Bronchial epithelial cell (primary cell): ENCODE measurements at regions not wholly inside any gene's neighbourhood (a gene's known extent, or its start where the extent isn't known, plus 50 kb on each side); places are given as distances from the start of the nearest gene placed in this dataset.
A peak's percentile ranks its signal among the peaks of the same experiment; 100 is the strongest.

ENCODE experiments used
- DNase-seq: peaks from one replicate; pipeline ENCODE4 v3.0.0-alpha.2; 2010; ENCODE audit warnings: low read depth
- FAIRE-seq: peaks from 2 replicates; lab custom pipeline; 2011; peaks lifted over from hg19 to GRCh38; lab: Jason Lieb, UNC
- H3K27me3 ChIP-seq: 2 replicates; pipeline ENCODE4 v1.5.1; 2011; ENCODE audit warnings: low read length; ENCODE audit not compliant: control insufficient read depth, insufficient read depth
- H3K36me3 ChIP-seq: 2 replicates; pipeline ENCODE4 v1.5.1; 2011; ENCODE audit warnings: low read length; ENCODE audit not compliant: control insufficient read depth, insufficient read depth
- H3K4me3 ChIP-seq: 2 replicates; pipeline ENCODE4 v1.5.1; 2011; ENCODE audit warnings: mild to moderate bottlenecking, low read depth, low read length, control low read depth
- TF ChIP-seq, protein P1 (sequence below): IDR thresholded peaks from 2 replicates; pipeline ENCODE4 v1.5.1; 2011; ENCODE audit warnings: mild to moderate bottlenecking, moderate library complexity, low read length, control low read depth, inconsistent platforms; ENCODE audit not compliant: insufficient read depth, severe bottlenecking

DNA sequence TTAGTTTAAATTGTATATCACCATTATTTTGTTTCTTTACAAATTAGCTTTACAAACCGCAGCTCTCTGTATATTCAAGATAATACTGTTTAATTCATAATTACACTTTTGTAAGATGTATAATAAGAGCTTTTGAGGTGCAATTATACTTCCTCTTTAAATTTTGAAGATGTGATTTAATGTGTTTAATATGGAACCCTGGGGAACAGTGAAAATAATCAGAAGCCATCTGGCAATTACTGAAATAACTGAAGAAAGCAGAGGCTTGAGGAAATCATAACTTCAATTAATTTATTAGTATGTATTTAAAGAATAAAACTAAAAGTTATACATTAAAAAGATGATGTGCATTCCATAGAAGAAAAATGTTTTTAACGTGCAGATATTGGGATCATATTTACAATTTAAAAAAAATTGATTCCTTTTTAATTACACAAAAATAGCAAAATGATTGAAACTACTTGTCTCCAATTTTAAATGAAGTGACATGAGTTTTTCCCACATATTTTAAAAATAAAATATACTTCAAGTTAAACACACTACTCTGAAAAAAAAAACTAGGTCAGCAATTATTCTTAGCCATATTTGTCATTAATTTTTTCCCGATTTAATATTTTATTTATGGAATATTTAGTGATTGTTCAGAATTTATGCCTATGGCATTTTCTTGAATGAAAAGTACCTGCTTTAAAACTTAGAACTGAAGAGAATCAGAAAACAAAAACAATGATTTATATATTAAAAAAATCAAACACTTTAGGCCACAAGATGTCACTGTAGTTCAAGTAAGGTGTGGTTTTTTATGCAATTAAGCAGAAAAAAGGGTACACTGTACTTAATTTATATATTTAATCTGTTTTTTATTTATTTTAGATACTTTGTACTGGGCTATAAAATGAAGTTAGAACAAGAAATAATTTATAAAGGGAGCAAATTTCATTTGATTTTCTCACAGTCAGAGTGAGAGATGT, 942.7 kb upstream of the NDST4 start:
- DNase-seq (peak; percentile 33), FAIRE-seq (no peak)
- no peak overlapping the region for H3K4me3 ChIP-seq
- no peaks in the 10 kb centered on the region for H3K36me3 ChIP-seq
- H3K27me3 ChIP-seq = no peaks in the 10 kb centered on the region
- TF ChIP-seq, protein P1, sequence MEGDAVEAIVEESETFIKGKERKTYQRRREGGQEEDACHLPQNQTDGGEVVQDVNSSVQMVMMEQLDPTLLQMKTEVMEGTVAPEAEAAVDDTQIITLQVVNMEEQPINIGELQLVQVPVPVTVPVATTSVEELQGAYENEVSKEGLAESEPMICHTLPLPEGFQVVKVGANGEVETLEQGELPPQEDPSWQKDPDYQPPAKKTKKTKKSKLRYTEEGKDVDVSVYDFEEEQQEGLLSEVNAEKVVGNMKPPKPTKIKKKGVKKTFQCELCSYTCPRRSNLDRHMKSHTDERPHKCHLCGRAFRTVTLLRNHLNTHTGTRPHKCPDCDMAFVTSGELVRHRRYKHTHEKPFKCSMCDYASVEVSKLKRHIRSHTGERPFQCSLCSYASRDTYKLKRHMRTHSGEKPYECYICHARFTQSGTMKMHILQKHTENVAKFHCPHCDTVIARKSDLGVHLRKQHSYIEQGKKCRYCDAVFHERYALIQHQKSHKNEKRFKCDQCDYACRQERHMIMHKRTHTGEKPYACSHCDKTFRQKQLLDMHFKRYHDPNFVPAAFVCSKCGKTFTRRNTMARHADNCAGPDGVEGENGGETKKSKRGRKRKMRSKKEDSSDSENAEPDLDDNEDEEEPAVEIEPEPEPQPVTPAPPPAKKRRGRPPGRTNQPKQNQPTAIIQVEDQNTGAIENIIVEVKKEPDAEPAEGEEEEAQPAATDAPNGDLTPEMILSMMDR = no peak

DNA sequence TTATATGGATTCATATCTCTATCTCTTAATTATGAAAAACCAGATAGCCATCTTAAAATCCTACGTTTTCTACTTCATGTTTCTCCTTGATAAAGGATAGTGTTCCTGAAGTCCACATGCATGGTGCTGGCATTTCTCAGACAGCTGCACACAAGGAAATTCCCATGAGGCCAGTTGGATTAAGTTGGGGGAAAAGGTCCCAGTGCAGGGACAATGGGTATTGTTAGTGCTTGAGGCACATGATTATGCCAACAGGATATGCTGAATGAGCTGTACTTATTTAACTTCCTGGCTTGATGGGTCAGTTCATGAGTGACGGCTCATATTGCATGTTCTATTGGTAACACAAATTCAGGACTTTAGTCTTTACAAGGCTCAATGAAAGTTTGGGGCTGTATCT, 913.9 kb upstream of the NDST4 start:
- FAIRE-seq (no peak), DNase-seq (no peak)
- TF ChIP-seq, protein P1 = no peak
- Histone ChIP-seq H3K27me3 (no peaks in the 10 kb centered on the region), H3K36me3 (no peaks in the 10 kb centered on the region), H3K4me3 (no peak overlapping the region)

DNA sequence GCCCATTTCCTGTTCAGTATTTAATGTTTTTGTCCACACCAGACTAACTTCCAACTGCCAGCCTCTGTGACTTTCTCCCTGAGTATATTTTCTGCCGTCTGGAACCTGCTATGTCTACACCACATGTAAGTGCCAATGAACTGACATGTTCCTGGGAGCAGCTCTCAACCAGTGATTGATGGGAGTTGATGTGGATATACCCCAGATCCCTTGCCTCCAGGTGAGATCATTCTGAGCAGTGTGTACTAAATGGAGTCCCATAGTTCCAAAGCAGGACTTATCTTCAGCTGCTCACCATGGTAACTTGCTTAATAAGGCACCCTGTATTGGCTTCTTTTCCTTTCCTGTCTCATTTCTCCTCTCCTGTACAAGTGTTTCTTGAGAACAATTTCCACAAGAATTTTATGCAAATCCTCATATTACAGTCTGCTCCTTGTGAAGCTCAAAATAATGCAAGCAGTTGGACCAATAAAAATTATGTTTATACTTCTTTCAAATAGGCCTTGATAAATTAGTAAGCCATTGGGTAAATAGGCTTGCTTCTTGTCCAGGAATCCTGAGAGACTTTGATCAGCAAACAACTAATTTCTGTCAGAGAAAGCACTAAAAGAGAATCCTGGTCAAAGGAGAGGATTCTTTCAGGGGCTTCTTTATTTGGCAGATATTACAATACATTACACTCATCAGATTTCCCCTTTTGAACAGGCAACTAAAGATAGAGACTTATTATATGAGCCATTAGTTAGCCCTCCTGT, 911.7 kb upstream of the NDST4 start:
- H3K27me3 ChIP-seq = no peaks in the 10 kb centered on the region
- TF ChIP-seq, protein P1 = no peak
- FAIRE-seq (no peak), DNase-seq (no peak)
- H3K36me3 ChIP-seq = no peaks in the 10 kb centered on the region
- H3K4me3 ChIP-seq = no peak overlapping the region

DNA sequence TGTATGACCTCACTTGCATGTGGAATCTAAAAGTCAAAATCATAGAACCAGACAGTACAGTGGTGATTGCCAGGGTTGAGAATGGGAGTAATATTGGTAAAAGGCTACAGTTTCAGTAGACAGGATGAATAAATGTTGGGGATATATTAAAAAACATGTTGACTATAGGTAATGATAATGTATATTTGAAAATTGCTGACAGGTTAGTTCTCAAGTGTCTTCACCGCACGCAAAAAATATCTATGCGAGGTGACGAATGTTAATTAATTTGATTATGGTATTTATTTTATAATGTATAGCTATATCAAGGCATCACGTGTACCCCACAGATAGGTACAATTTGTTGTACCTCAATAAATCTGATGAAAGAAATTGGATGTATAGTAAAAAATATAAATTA, 909.6 kb upstream of the NDST4 start:
- TF ChIP-seq, protein P1 = no peak
- Histone ChIP-seq H3K27me3 (no peaks in the 10 kb centered on the region), H3K4me3 (no peak overlapping the region), H3K36me3 (no peaks in the 10 kb centered on the region)
- FAIRE-seq (no peak), DNase-seq (no peak)

DNA sequence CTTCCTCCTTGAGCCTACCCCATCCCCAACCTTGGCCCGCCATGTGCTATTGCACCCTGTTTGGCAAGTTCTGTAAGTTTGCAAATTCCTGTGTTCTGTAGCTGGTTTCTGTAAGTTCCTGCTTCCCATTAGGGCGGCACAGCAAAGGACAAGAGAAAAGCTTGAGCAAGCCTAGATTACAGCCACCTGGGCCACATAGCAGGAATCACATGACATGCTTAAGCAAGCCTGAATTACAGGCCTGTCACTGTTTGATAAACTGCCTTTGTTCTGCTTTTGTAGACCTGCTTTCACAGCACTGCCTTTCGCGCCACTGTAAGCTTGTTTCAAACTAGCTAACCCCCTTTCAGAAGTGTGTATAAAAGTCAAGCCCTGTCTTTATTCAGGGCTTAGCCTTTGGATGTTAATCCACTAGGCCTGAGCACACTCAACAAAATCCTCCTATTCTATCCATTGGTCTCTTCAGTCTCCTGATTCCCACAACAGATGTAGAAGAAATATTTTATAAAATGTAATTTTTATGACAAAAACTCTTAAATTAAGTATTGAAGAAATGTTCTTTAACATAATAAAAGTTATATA, 906.8 kb upstream of the NDST4 start:
- TF ChIP-seq, protein P1 = no peak
- Histone ChIP-seq H3K36me3 (no peaks in the 10 kb centered on the region), H3K27me3 (no peaks in the 10 kb centered on the region), H3K4me3 (no peak overlapping the region)
- DNase-seq (no peak), FAIRE-seq (peak; percentile 13)
